H9 (cell line): ENCODE measurements at regions not wholly inside any gene's neighbourhood (a gene's known extent, or its start where the extent isn't known, plus 50 kb on each side); places are given as distances from the start of the nearest gene placed in this dataset.

Source experiments
- DNase-seq: peaks from one replicate; pipeline ENCODE4 v3.0.0-alpha.2; 2017
- H2AFZ ChIP-seq: one replicate; pipeline ENCODE4 v1.6.1; 2013; ENCODE audit warnings: mild to moderate bottlenecking, low read length, control low read depth, moderate library complexity
- H2AK5ac ChIP-seq: 2 replicates; pipeline ENCODE4 v1.6.1; 2013; ENCODE audit warnings: low read length, control low read depth, mixed read lengths; ENCODE audit not compliant: insufficient read length
- H2BK120ac ChIP-seq: one replicate; pipeline ENCODE4 v1.6.1; 2013; ENCODE audit warnings: low read depth, mild to moderate bottlenecking, low read length, control low read depth, inconsistent platforms; ENCODE audit not compliant: poor library complexity, severe bottlenecking
- H2BK12ac ChIP-seq: 2 replicates; pipeline ENCODE4 v1.6.1; 2013; ENCODE audit warnings: low read length, control low read depth, mixed read lengths, low read depth; ENCODE audit not compliant: insufficient read length
- H2BK15ac ChIP-seq: 2 replicates; pipeline ENCODE4 v1.6.1; 2013; ENCODE audit warnings: low read depth, low read length, control low read depth
- H2BK20ac ChIP-seq: one replicate; pipeline ENCODE4 v1.6.1; 2013; ENCODE audit warnings: low read depth, mild to moderate bottlenecking, low read length, control low read depth, inconsistent platforms; ENCODE audit not compliant: poor library complexity, severe bottlenecking
- H2BK5ac ChIP-seq: 2 replicates; pipeline ENCODE4 v1.6.1; 2013; ENCODE audit warnings: low read length, control low read depth, mixed read lengths; ENCODE audit not compliant: insufficient read length
- H3K14ac ChIP-seq: 2 replicates; pipeline ENCODE4 v1.6.1; 2013; ENCODE audit warnings: low read length, control low read depth; ENCODE audit not compliant: insufficient read depth
- H3K18ac ChIP-seq: 2 replicates; pipeline ENCODE4 v1.6.1; 2013; ENCODE audit warnings: low read depth, mild to moderate bottlenecking, mixed read lengths, low read length, control low read depth; ENCODE audit not compliant: insufficient read length
- H3K23ac ChIP-seq: 2 replicates; pipeline ENCODE4 v1.6.1; 2013; ENCODE audit warnings: low read length, control low read depth, mixed read lengths, low read depth; ENCODE audit not compliant: insufficient read length
- H3K23me2 ChIP-seq: 2 replicates; pipeline ENCODE4 v1.6.1; 2013; ENCODE audit warnings: low read depth, mild to moderate bottlenecking, mixed read lengths, low read length, control low read depth; ENCODE audit not compliant: insufficient read length, poor library complexity, severe bottlenecking
- H3K27ac ChIP-seq: 2 replicates; pipeline ENCODE4 v1.5.1; 2013; ENCODE audit warnings: low read length, control low read depth, mixed read lengths, low read depth; ENCODE audit not compliant: insufficient read length
- H3K27me3 ChIP-seq: 2 replicates; pipeline ENCODE4 v1.6.1; 2013; ENCODE audit warnings: low read length, control low read depth, inconsistent platforms; ENCODE audit not compliant: insufficient read depth
- H3K4ac ChIP-seq: 2 replicates; pipeline ENCODE4 v1.6.1; 2013; ENCODE audit warnings: low read depth, mild to moderate bottlenecking, control low read depth, inconsistent platforms, low read length, moderate library complexity
- H3K4me1 ChIP-seq: 2 replicates; pipeline ENCODE4 v1.6.1; 2013; ENCODE audit warnings: low read length, control low read depth, inconsistent platforms; ENCODE audit not compliant: insufficient read depth
- H3K4me2 ChIP-seq: 2 replicates; pipeline ENCODE4 v1.6.1; 2013; ENCODE audit warnings: low read length, control low read depth, mixed read lengths; ENCODE audit not compliant: insufficient read length, insufficient read depth
- H3K56ac ChIP-seq: 2 replicates; pipeline ENCODE4 v1.6.1; 2013; ENCODE audit warnings: low read depth, mild to moderate bottlenecking, mixed read lengths, low read length, control low read depth; ENCODE audit not compliant: insufficient read length
- H3K79me1 ChIP-seq: 2 replicates; pipeline ENCODE4 v1.6.1; 2013; ENCODE audit warnings: low read depth, mild to moderate bottlenecking, moderate library complexity, low read length, control low read depth, inconsistent platforms; ENCODE audit not compliant: insufficient read depth, poor library complexity, severe bottlenecking
- H3K79me2 ChIP-seq: 2 replicates; pipeline ENCODE4 v1.6.1; 2013; ENCODE audit warnings: low read length, control low read depth, inconsistent platforms; ENCODE audit not compliant: insufficient read depth
- H3K9ac ChIP-seq: 2 replicates; pipeline ENCODE4 v1.6.1; 2013; ENCODE audit warnings: low read length, control low read depth, mixed read lengths; ENCODE audit not compliant: insufficient read length; ENCODE audit errors: extremely low read depth
- H3K9me3 ChIP-seq: one replicate; pipeline ENCODE4 v1.6.1; 2013; ENCODE audit warnings: low read depth, low read length, inconsistent platforms; ENCODE audit not compliant: control insufficient read depth
- H3T11ph ChIP-seq: one replicate; pipeline ENCODE4 v1.6.1; 2013; ENCODE audit warnings: mild to moderate bottlenecking, low read length, control low read depth, inconsistent platforms
- H4K20me1 ChIP-seq: one replicate; pipeline ENCODE4 v1.6.1; 2013; ENCODE audit not compliant: control insufficient read depth, insufficient read length, insufficient read depth
- H4K5ac ChIP-seq: 2 replicates; pipeline ENCODE4 v1.6.1; 2013; ENCODE audit warnings: low read depth, mild to moderate bottlenecking, mixed read lengths, low read length, control low read depth; ENCODE audit not compliant: insufficient read length
- H4K8ac ChIP-seq: replicated peaks from 2 replicates; pipeline ENCODE4 v1.6.1; 2013; ENCODE audit warnings: low read length, control low read depth, mixed read lengths, low read depth; ENCODE audit not compliant: insufficient read length
- H4K91ac ChIP-seq: 2 replicates; pipeline ENCODE4 v1.6.1; 2013; ENCODE audit warnings: low read depth, mild to moderate bottlenecking, moderate library complexity, mixed read lengths, low read length, control low read depth; ENCODE audit not compliant: insufficient read length
- H3K27ac Mint-ChIP-seq, 3 experiments: 2 replicates in 2 of 3; 3 replicates in 1 of 3; pipeline ENCODE4 v1.8.0; 2020 to 2021; ENCODE audit warnings: mixed read lengths in 3 of 3, mild to moderate bottlenecking in 1 of 3, moderate library complexity in 1 of 3
- H3K27me3 Mint-ChIP-seq: 2 replicates; pipeline ENCODE4 v1.8.0; 2021; ENCODE audit warnings: low read depth, mild to moderate bottlenecking, moderate library complexity, mixed read lengths
- H3K36me3 Mint-ChIP-seq, 3 experiments: 2 replicates in 2 of 3; 3 replicates in 1 of 3; pipeline ENCODE4 v1.8.0; 2020 to 2021; ENCODE audit warnings: low read depth in 3 of 3, mixed read lengths in 3 of 3; ENCODE audit not compliant: insufficient read depth in 1 of 3
- H3K4me1 Mint-ChIP-seq, 2 experiments: 2 replicates each; pipeline ENCODE4 v1.8.0; 2020; ENCODE audit warnings: mixed read lengths in 2 of 2
- H3K4me3 Mint-ChIP-seq, 2 experiments: 2 replicates in 1 of 2; 3 replicates in 1 of 2; pipeline ENCODE4 v1.8.0; 2020 to 2021; ENCODE audit warnings: mild to moderate bottlenecking in 2 of 2, mixed read lengths in 2 of 2, moderate library complexity in 1 of 2
- H3K9me3 Mint-ChIP-seq, 2 experiments: 2 replicates in 1 of 2; 3 replicates in 1 of 2; pipeline ENCODE4 v1.8.0; 2020; ENCODE audit warnings: mild to moderate bottlenecking in 2 of 2, mixed read lengths in 2 of 2, moderate library complexity in 1 of 2
- CTCF ChIP-seq: fragments of 200-600 bp; sonication (generic); conservative IDR thresholded peaks from 3 replicates; pipeline ENCODE4 v1.8.0; 2021; ENCODE audit warnings: antibody characterized with exemption, mild to moderate bottlenecking
- WGBS: extraction: QIAGEN DNeasy Blood & Tissue Kit; methylation state at CpG from one replicate; pipeline ENCODE4 v1.1.7; 2013; ENCODE audit warnings: missing lambda C conversion rate, low lambda C conversion rate, mixed read lengths; ENCODE audit not compliant: insufficient read length; ENCODE audit errors: extremely low coverage; 5-methylcytosine and 5-hydroxymethylcytosine counted together

GRCh38 chr1:96116731-96117130 lies 604.9 kb upstream of the PTBP2 start:
- no peak overlapping the region for H3T11ph ChIP-seq
- Mint-ChIP-seq H3K27ac (no peak overlapping the region), H3K9me3 (peaks cover 6% of the 10 kb centered on the region in 2 experiments; a peak in 4 of 5 replicates), H3K27me3 (no peaks in the 10 kb centered on the region), H3K4me1 (peaks cover 8 to 9% of the 10 kb centered on the region in 2 experiments), H3K36me3 (peaks cover 0 to 6% (median 3%) of the 10 kb centered on the region in 3 experiments; a peak in 2 of 7 replicates), H3K4me3 (no peak overlapping the region)
- no peak overlapping the region for H3K9ac ChIP-seq
- no peak overlapping the region for H3K56ac ChIP-seq
- no peak overlapping the region for H2BK15ac ChIP-seq
- H3K14ac ChIP-seq, result no peak overlapping the region
- H2BK20ac ChIP-seq, result no peak overlapping the region
- no CpG with 5 or more reads among the region's 6 CpGs for WGBS
- H3K4ac ChIP-seq, result no peak overlapping the region
- no peak for DNase-seq
- no peak overlapping the region for H2BK120ac ChIP-seq
- H4K8ac ChIP-seq, result no peak overlapping the region
- no peak overlapping the region for H2BK12ac ChIP-seq
- no peak overlapping the region for H4K91ac ChIP-seq
- no peak for TF ChIP-seq CTCF
- H3K9me3 ChIP-seq, result no peaks in the 10 kb centered on the region
- H3K4me1 ChIP-seq, result 0 out of 2 replicates have a peak, but pooled peaks cover 2% of the 10 kb centered on the region
- H4K5ac ChIP-seq, result no peak overlapping the region
- no peak overlapping the region for H3K27ac ChIP-seq
- H4K20me1 ChIP-seq, result no peaks in the 10 kb centered on the region
- H3K18ac ChIP-seq, result no peak overlapping the region
- H3K23me2 ChIP-seq, result no peaks in the 10 kb centered on the region
- no peak overlapping the region for H3K4me2 ChIP-seq
- no peak overlapping the region for H2BK5ac ChIP-seq
- H3K79me2 ChIP-seq, result no peaks in the 10 kb centered on the region
- no peak overlapping the region for H3K23ac ChIP-seq
- no peak overlapping the region for H2AFZ ChIP-seq
- no peaks in the 10 kb centered on the region for H3K27me3 ChIP-seq
- no peak overlapping the region for H2AK5ac ChIP-seq
- no peaks in the 10 kb centered on the region for H3K79me1 ChIP-seq
